IMR-90 (cell line): ENCODE measurements at regions not wholly inside any gene's neighbourhood (a gene's known extent, or its start where the extent isn't known, plus 50 kb on each side); places are given as distances from the start of the nearest gene placed in this dataset.

Experiments used
- BHLHE40 ChIP-seq: fragments of 150-350 bp; IDR thresholded peaks from 2 replicates; pipeline ENCODE4 v1.6.1; 2016; ENCODE audit warnings: mild to moderate bottlenecking, low read depth, low read length
- CEBPB ChIP-seq: IDR thresholded peaks from 2 replicates; pipeline ENCODE4 v1.6.1; 2012; ENCODE audit warnings: low read depth, low read length, improper control_type of control experiment
- CHD1 ChIP-seq: IDR thresholded peaks from 2 replicates; pipeline ENCODE4 v1.6.1; 2012; ENCODE audit warnings: low read depth, low read length, improper control_type of control experiment
- FOS ChIP-seq: fragments of 150-350 bp; IDR thresholded peaks from 2 replicates; pipeline ENCODE4 v1.6.1; 2016; ENCODE audit warnings: low read depth, low read length
- MAFK ChIP-seq: IDR thresholded peaks from 2 replicates; pipeline ENCODE4 v1.6.1; 2012; ENCODE audit warnings: low read depth, low read length, improper control_type of control experiment
- MAZ ChIP-seq: IDR thresholded peaks from 2 replicates; pipeline ENCODE4 v1.6.1; 2012; ENCODE audit warnings: low read depth, mild to moderate bottlenecking, low read length, improper control_type of control experiment, moderate library complexity, borderline replicate concordance
- MXI1 ChIP-seq: IDR thresholded peaks from 2 replicates; pipeline ENCODE4 v1.6.1; 2012; ENCODE audit warnings: low read depth, mild to moderate bottlenecking, low read length, moderate library complexity, borderline replicate concordance
- NFE2L2 ChIP-seq: fragments of 150-350 bp; IDR thresholded peaks from 2 replicates; pipeline ENCODE4 v1.6.1; 2016; ENCODE audit warnings: low read depth, mild to moderate bottlenecking, low read length
- POLR2A ChIP-seq: IDR thresholded peaks from 2 replicates; pipeline ENCODE4 v1.6.1; 2012; ENCODE audit warnings: mild to moderate bottlenecking, low read depth, low read length
- RAD21 ChIP-seq: IDR thresholded peaks from 2 replicates; pipeline ENCODE4 v1.6.1; 2012; ENCODE audit warnings: low read length, improper control_type of control experiment
- RCOR1 ChIP-seq: IDR thresholded peaks from 2 replicates; pipeline ENCODE4 v1.6.1; 2012; ENCODE audit warnings: mild to moderate bottlenecking, low read length, improper control_type of control experiment; ENCODE audit not compliant: insufficient replicate concordance
- USF2 ChIP-seq: fragments of 150-350 bp; IDR thresholded peaks from 2 replicates; pipeline ENCODE4 v1.6.1; 2017; ENCODE audit warnings: mild to moderate bottlenecking, antibody characterized with exemption, low read length, low read depth
- TF ChIP-seq, protein P1 (sequence below): fragments of 150-350 bp; IDR thresholded peaks from 2 replicates; pipeline ENCODE4 v1.6.1; 2016; ENCODE audit warnings: low read depth, mild to moderate bottlenecking, low read length, moderate library complexity, borderline replicate concordance
- TF ChIP-seq, protein P2 (sequence below): conservative IDR thresholded peaks from 2 replicates; pipeline ENCODE4 v1.5.1; 2012; ENCODE audit warnings: mild to moderate bottlenecking, low read depth, low read length, improper control_type of control experiment

- TF ChIP-seq CEBPB (no peak), RAD21 (no peak), POLR2A (no peak), USF2 (no peak), RCOR1 (no peak), BHLHE40 (no peak), MAFK (no peak), MAZ (no peak), CHD1 (no peak), MXI1 (no peak), FOS (no peak), NFE2L2 (no peak)
- TF ChIP-seq, protein P1, sequence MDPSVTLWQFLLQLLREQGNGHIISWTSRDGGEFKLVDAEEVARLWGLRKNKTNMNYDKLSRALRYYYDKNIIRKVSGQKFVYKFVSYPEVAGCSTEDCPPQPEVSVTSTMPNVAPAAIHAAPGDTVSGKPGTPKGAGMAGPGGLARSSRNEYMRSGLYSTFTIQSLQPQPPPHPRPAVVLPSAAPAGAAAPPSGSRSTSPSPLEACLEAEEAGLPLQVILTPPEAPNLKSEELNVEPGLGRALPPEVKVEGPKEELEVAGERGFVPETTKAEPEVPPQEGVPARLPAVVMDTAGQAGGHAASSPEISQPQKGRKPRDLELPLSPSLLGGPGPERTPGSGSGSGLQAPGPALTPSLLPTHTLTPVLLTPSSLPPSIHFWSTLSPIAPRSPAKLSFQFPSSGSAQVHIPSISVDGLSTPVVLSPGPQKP: no peak
- TF ChIP-seq, protein P2, sequence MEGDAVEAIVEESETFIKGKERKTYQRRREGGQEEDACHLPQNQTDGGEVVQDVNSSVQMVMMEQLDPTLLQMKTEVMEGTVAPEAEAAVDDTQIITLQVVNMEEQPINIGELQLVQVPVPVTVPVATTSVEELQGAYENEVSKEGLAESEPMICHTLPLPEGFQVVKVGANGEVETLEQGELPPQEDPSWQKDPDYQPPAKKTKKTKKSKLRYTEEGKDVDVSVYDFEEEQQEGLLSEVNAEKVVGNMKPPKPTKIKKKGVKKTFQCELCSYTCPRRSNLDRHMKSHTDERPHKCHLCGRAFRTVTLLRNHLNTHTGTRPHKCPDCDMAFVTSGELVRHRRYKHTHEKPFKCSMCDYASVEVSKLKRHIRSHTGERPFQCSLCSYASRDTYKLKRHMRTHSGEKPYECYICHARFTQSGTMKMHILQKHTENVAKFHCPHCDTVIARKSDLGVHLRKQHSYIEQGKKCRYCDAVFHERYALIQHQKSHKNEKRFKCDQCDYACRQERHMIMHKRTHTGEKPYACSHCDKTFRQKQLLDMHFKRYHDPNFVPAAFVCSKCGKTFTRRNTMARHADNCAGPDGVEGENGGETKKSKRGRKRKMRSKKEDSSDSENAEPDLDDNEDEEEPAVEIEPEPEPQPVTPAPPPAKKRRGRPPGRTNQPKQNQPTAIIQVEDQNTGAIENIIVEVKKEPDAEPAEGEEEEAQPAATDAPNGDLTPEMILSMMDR: no peak
These were observed 149.7 kb upstream of the ADAMTS16 start for GRCh38 chr5:4990462-4990861.
